ENCODE measurements at regions not wholly inside any gene's neighbourhood (a gene's known extent, or its start where the extent isn't known, plus 50 kb on each side); places are given as distances from the start of the nearest gene placed in this dataset.
"Not testable (repeated sequence)": the region's sequence is repeated elsewhere in the genome, so short reads cannot be mapped to it uniquely, and the experiment has no call there.

GRCh38 chr5:67793418-67793817 is 422.1 kb upstream of the PIK3R1 start:
- Histone ChIP-seq H3K4me3 (no peak overlapping the region), H3K27me3 (no peaks in the 10 kb centered on the region), H3K36me3 (no peaks in the 10 kb centered on the region), H3K27ac (peak overlapping the region; percentile 12), H3K4me1 (peaks cover 13% of the 10 kb centered on the region), H3K9me3 (no peaks in the 10 kb centered on the region)
- DNase-seq (ENCODE audit: extremely low spot score in 2 of 2), result no peak
- TF ChIP-seq POLR2A (IDR thresholded peaks at IDR 0.05) (no peak), POLR2AphosphoS5 (IDR thresholded peaks at IDR 0.05; ENCODE audit: insufficient read depth in 1 of 2, low read depth in 1 of 2) (no peak)
- TF ChIP-seq, protein P1, sequence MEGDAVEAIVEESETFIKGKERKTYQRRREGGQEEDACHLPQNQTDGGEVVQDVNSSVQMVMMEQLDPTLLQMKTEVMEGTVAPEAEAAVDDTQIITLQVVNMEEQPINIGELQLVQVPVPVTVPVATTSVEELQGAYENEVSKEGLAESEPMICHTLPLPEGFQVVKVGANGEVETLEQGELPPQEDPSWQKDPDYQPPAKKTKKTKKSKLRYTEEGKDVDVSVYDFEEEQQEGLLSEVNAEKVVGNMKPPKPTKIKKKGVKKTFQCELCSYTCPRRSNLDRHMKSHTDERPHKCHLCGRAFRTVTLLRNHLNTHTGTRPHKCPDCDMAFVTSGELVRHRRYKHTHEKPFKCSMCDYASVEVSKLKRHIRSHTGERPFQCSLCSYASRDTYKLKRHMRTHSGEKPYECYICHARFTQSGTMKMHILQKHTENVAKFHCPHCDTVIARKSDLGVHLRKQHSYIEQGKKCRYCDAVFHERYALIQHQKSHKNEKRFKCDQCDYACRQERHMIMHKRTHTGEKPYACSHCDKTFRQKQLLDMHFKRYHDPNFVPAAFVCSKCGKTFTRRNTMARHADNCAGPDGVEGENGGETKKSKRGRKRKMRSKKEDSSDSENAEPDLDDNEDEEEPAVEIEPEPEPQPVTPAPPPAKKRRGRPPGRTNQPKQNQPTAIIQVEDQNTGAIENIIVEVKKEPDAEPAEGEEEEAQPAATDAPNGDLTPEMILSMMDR (IDR thresholded peaks at IDR 0.05), result no peak
- intact Hi-C loops (cut with DNase I), result no loop called here

- peaks cover 13% of the 10 kb centered on the region for H3K4me1 ChIP-seq
- DNase-seq (ENCODE audit: extremely low spot score in 2 of 2), result no peak
- TF ChIP-seq POLR2AphosphoS5 (IDR thresholded peaks at IDR 0.05; ENCODE audit: insufficient read depth in 1 of 2, low read depth in 1 of 2), result no peak
- TF ChIP-seq, protein P1 (IDR thresholded peaks at IDR 0.05), result no peak
- no peak for TF ChIP-seq POLR2A (IDR thresholded peaks at IDR 0.05)
- H3K9me3 ChIP-seq, result no peaks in the 10 kb centered on the region
- no peaks in the 10 kb centered on the region for H3K36me3 ChIP-seq
- peak overlapping the region; percentile 12 for H3K27ac ChIP-seq
- no peaks in the 10 kb centered on the region for H3K27me3 ChIP-seq
- no peak overlapping the region for H3K4me3 ChIP-seq
- intact Hi-C loops (cut with DNase I), result no loop called here
Observed at GRCh38 chr5:67792891-67793290, 422.7 kb upstream of the PIK3R1 start.

- Histone ChIP-seq H3K27me3 (no peaks in the 10 kb centered on the region), H3K4me3 (no peak overlapping the region), H3K9me3 (no peaks in the 10 kb centered on the region), H3K4me1 (peaks cover 6% of the 10 kb centered on the region), H3K36me3 (no peaks in the 10 kb centered on the region), H3K27ac (no peak overlapping the region)
- no peak for DNase-seq (ENCODE audit: extremely low spot score in 2 of 2)
- no peak for TF ChIP-seq POLR2A (IDR thresholded peaks at IDR 0.05)
- no peak for TF ChIP-seq POLR2AphosphoS5 (IDR thresholded peaks at IDR 0.05; ENCODE audit: insufficient read depth in 1 of 2, low read depth in 1 of 2)
- TF ChIP-seq, protein P1 (IDR thresholded peaks at IDR 0.05), result no peak
- intact Hi-C loops (cut with DNase I), result no loop called here
Observed at GRCh38 chr5:67790390-67790789, 425.2 kb upstream of the PIK3R1 start.

DNA sequence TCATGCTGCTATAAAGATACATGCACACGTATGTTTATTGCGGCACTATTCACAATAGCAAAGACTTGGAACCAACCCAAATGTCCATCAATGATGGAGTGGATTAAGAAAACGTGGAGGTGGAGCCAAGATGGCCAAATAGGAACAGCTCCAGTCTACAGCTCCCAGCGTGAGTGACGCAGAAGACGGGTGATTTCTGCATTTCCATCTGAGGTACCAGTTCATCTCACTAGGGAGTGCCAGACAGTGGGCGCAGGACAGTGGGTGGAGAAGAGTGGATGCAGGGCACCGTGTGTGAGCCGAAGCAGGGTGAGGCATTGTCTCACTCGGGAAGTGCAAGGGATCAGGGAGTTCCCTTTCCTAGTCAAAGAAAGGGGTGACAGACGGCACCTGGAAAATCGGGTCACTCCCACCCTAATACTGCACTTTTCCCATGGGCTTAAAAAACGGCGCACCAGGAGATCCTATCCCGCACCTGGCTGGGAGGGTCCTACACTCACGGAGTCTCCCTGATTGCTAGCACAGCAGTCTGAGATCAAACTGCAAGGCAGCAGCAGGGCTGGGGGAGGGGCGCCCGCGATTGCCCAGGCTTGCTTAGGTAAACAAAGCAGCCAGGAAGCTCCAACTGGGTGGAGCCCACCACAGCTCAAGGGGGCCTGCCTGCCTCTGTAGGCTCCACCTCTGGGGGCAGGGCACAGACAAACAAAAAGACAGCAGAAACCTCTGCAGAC is 435.5 kb upstream of the PIK3R1 start:
- DNase-seq (ENCODE audit: extremely low spot score in 2 of 2); H3K27me3 ChIP-seq; H3K36me3 ChIP-seq; H3K9me3 ChIP-seq; H3K4me1 ChIP-seq; H3K4me3 ChIP-seq; H3K27ac ChIP-seq; intact Hi-C loops (cut with DNase I): not testable (repeated sequence)

- intact Hi-C loops (cut with DNase I), result no loop called here
- TF ChIP-seq, protein P1 (IDR thresholded peaks at IDR 0.05), result no peak
- no peak for TF ChIP-seq POLR2A (IDR thresholded peaks at IDR 0.05)
- H3K27me3 ChIP-seq, result no peaks in the 10 kb centered on the region
- no peaks in the 10 kb centered on the region for H3K4me1 ChIP-seq
- H3K36me3 ChIP-seq, result no peaks in the 10 kb centered on the region
- H3K27ac ChIP-seq, result no peak overlapping the region
- no peak for DNase-seq (ENCODE audit: extremely low spot score in 2 of 2)
- no peaks in the 10 kb centered on the region for H3K9me3 ChIP-seq
- H3K4me3 ChIP-seq, result no peak overlapping the region
Observed at GRCh38 chr5:67774786-67775185, 440.8 kb upstream of the PIK3R1 start.

Measured in vagina (tissue), 2 donors.